ENCODE measurements at regions not wholly inside any gene's neighbourhood (a gene's known extent, or its start where the extent isn't known, plus 50 kb on each side); places are given as distances from the start of the nearest gene placed in this dataset.

DNA sequence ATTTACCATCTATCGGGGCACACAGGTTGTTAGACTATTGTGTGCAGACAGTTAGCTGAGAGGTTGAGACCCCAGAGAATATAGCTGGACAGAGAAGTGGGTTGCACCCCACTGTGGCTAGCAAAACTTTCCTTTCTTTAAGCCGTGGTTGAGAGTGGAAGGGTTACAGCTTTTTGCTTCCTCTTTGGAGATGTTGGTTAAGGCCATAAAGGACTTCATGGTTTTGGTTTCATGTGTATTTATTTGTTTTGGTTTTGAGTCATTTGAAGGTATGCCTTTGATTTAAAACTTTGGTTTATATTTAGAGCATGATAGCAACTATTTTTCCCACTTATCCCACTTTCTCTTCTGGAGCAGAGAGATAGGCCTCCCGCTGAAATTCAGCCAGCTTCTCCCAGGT, 274.3 kb upstream of the IL1RAPL1 start:
- intact Hi-C loops (cut with DNase I) = no loop called here

GRCh38 chrX:28312259-28312658, 275.0 kb upstream of the IL1RAPL1 start:
- TF ChIP-seq, protein P1, sequence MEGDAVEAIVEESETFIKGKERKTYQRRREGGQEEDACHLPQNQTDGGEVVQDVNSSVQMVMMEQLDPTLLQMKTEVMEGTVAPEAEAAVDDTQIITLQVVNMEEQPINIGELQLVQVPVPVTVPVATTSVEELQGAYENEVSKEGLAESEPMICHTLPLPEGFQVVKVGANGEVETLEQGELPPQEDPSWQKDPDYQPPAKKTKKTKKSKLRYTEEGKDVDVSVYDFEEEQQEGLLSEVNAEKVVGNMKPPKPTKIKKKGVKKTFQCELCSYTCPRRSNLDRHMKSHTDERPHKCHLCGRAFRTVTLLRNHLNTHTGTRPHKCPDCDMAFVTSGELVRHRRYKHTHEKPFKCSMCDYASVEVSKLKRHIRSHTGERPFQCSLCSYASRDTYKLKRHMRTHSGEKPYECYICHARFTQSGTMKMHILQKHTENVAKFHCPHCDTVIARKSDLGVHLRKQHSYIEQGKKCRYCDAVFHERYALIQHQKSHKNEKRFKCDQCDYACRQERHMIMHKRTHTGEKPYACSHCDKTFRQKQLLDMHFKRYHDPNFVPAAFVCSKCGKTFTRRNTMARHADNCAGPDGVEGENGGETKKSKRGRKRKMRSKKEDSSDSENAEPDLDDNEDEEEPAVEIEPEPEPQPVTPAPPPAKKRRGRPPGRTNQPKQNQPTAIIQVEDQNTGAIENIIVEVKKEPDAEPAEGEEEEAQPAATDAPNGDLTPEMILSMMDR (IDR thresholded peaks at IDR 0.05) = no peak
- no peak for TF ChIP-seq POLR2A (IDR thresholded peaks at IDR 0.05)
- Histone ChIP-seq H3K27ac (no peak overlapping the region), H3K27me3 (no peaks in the 10 kb centered on the region), H3K4me1 (no peaks in the 10 kb centered on the region), H3K9me3 (no peaks in the 10 kb centered on the region), H3K36me3 (no peaks in the 10 kb centered on the region), H3K4me3 (replicated peaks in 1 of 3) (no peak overlapping the region)
- WGBS, 2 donors = 88 to 90% methylated on average over 3 of the region's 3 CpGs
- DNase-seq = no peak
- intact Hi-C loops (cut with DNase I) = no loop called here

More for the DNA sequence above, 274.3 kb upstream of the IL1RAPL1 start:
- TF ChIP-seq, protein P1 (IDR thresholded peaks at IDR 0.05) = no peak
- TF ChIP-seq POLR2A (IDR thresholded peaks at IDR 0.05) = no peak
- Histone ChIP-seq H3K4me3 (replicated peaks in 1 of 3) (no peak overlapping the region), H3K27ac (no peak overlapping the region), H3K4me1 (no peaks in the 10 kb centered on the region), H3K27me3 (no peaks in the 10 kb centered on the region), H3K9me3 (no peaks in the 10 kb centered on the region), H3K36me3 (no peaks in the 10 kb centered on the region)
- DNase-seq = no peak
- 86 to 88% methylated on average over 3 of the region's 3 CpGs for WGBS, 2 donors

GRCh38 chrX:28311466-28311865, 275.8 kb upstream of the IL1RAPL1 start:
- no peak overlapping the region for H3K27ac ChIP-seq
- DNase-seq = peak in 1 of 2 donors; percentile 1
- no peaks in the 10 kb centered on the region for H3K27me3 ChIP-seq
- 16 to 20% methylated on average over 2 to 3 of the region's 3 CpGs for WGBS, 2 donors
- H3K4me3 ChIP-seq (replicated peaks in 1 of 3) = no peak overlapping the region
- H3K36me3 ChIP-seq = no peaks in the 10 kb centered on the region
- no peaks in the 10 kb centered on the region for H3K4me1 ChIP-seq
- no peak for TF ChIP-seq POLR2A (IDR thresholded peaks at IDR 0.05)
- no peaks in the 10 kb centered on the region for H3K9me3 ChIP-seq
- intact Hi-C loops (cut with DNase I) = no loop called here

- Histone ChIP-seq H3K36me3 (no peaks in the 10 kb centered on the region), H3K4me1 (no peaks in the 10 kb centered on the region), H3K27ac (no peak overlapping the region), H3K4me3 (replicated peaks in 1 of 3) (no peak overlapping the region), H3K9me3 (no peaks in the 10 kb centered on the region), H3K27me3 (no peaks in the 10 kb centered on the region)
- DNase-seq = no peak
- TF ChIP-seq, protein P1 (IDR thresholded peaks at IDR 0.05) = no peak
- TF ChIP-seq POLR2A (IDR thresholded peaks at IDR 0.05) = no peak
- intact Hi-C loops (cut with DNase I) = no loop called here
- 73 to 83% methylated on average over 2 of the region's 2 CpGs for WGBS, 2 donors
These were observed 283.8 kb upstream of the IL1RAPL1 start for GRCh38 chrX:28303486-28303885.

- TF ChIP-seq, protein P1 (IDR thresholded peaks at IDR 0.05) = no peak
- no peak for TF ChIP-seq POLR2A (IDR thresholded peaks at IDR 0.05)
- Histone ChIP-seq H3K9me3 (no peaks in the 10 kb centered on the region), H3K27me3 (no peaks in the 10 kb centered on the region), H3K27ac (no peak overlapping the region), H3K4me3 (replicated peaks in 1 of 3) (no peak overlapping the region), H3K36me3 (no peaks in the 10 kb centered on the region), H3K4me1 (no peaks in the 10 kb centered on the region)
- 94 to 100% methylated on average over 1 of the region's 1 CpG for WGBS, 2 donors
- intact Hi-C loops (cut with DNase I) = no loop called here
- no peak for DNase-seq
These were observed 297.5 kb upstream of the DCAF8L1 start for GRCh38 chrX:28278726-28279125.

GRCh38 chrX:28278251-28278650, 297.0 kb upstream of the DCAF8L1 start:
- no peaks in the 10 kb centered on the region for H3K9me3 ChIP-seq
- H3K4me3 ChIP-seq (replicated peaks in 1 of 3) = no peak overlapping the region
- intact Hi-C loops (cut with DNase I) = no loop called here
- no peak for DNase-seq
- no peaks in the 10 kb centered on the region for H3K4me1 ChIP-seq
- no peaks in the 10 kb centered on the region for H3K36me3 ChIP-seq
- H3K27me3 ChIP-seq = no peaks in the 10 kb centered on the region
- H3K27ac ChIP-seq = no peak overlapping the region
- 73 to 74% methylated on average over 4 of the region's 4 CpGs for WGBS, 2 donors
- TF ChIP-seq, protein P1 (IDR thresholded peaks at IDR 0.05) = no peak
- no peak for TF ChIP-seq POLR2A (IDR thresholded peaks at IDR 0.05)
